ENCODE measurements at regions not wholly inside any gene's neighbourhood (a gene's known extent, or its start where the extent isn't known, plus 50 kb on each side); places are given as distances from the start of the nearest gene placed in this dataset.
"Not testable (repeated sequence)": the region's sequence is repeated elsewhere in the genome, so short reads cannot be mapped to it uniquely, and the experiment has no call there.

DNA sequence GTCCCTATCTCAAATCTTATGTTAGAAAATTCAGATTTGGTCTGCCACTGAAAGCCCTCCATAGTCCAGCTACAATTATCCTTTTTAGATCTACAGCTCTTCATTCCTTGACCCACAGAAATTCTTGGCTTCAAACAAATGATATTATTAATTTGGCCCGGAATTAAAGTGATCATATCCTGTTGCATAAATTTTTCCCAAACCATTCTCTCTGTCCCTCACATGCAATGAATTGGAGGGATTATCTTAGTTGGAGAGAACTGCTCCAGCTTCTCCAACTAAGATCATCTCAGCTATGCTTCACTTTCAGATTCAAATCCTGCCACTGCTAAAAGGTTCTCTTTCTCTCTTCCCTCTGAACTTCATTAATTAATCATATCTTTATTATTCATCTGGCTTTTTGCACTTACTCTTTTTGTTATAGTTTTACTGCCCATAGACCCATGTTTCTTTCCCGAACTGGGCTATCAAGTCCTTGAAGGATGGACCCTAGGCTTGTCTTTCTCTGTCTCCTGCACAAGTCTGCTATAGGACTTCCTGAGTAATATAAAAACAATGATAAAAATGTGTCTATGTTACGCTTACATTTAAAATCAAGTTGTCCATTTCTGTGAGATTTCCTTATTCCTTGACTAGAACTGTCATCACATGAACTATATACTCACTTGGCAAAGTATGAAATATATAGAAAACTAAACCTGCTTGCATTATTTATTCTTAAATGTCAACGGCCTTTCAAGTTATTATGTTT, 493.9 kb upstream of the MARCKS start:
- Mint-ChIP-seq H3K4me3 (no peak overlapping the region), H3K4me1 (ENCODE audit: low read depth) (peaks cover 5% of the 10 kb centered on the region), H3K36me3 (ENCODE audit: low read depth) (no peaks in the 10 kb centered on the region), H3K27ac (no peak overlapping the region), H3K27me3 (no peaks in the 10 kb centered on the region), H3K9me3 (no peaks in the 10 kb centered on the region)

DNA sequence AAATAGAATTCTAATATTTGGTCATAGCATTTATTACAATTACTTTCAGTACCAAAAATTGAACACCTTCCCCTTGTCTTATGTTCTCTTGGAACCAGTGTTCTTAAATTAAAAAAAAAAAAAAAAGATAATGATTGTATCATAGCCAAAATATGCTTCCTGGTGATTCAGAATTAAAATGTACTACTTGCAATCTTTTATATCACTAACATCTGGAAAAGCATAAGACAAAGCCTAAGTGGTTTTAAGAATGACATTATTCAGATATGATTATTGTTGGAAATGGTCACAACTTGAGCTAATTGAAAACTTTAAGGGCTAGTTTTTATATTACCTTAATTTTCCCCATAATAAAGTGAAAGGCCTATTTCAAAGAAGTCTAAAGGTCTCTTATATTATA, 493.3 kb upstream of the MARCKS start:
- H3K9me3 Mint-ChIP-seq = no peaks in the 10 kb centered on the region
- H3K4me3 Mint-ChIP-seq = no peak overlapping the region
- no peak overlapping the region for H3K27ac Mint-ChIP-seq
- no peaks in the 10 kb centered on the region for H3K27me3 Mint-ChIP-seq
- H3K36me3 Mint-ChIP-seq (ENCODE audit: low read depth) = no peaks in the 10 kb centered on the region
- H3K4me1 Mint-ChIP-seq (ENCODE audit: low read depth) = peaks cover 5% of the 10 kb centered on the region

DNA sequence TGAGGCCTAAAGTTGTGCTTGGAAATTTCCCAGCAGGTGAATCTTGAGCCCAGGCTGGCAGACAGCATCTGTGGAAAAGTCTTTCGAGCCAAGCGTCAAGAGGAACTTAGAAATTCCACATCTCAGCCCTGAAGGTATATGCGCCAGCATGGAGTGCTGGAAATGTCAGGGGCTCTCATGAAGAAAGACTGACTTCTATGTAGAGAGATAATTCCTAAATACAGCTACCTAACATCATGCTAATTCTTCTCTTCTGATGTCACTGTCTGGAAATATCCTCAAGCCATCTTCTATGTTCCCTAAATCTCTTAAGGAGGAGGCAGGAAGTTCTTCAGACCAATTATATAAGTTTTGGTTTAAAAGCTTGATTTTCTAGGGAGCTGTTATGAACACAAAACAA, 492.4 kb upstream of the MARCKS start:
- Mint-ChIP-seq H3K27me3 (no peaks in the 10 kb centered on the region), H3K4me3 (no peak overlapping the region)

DNA sequence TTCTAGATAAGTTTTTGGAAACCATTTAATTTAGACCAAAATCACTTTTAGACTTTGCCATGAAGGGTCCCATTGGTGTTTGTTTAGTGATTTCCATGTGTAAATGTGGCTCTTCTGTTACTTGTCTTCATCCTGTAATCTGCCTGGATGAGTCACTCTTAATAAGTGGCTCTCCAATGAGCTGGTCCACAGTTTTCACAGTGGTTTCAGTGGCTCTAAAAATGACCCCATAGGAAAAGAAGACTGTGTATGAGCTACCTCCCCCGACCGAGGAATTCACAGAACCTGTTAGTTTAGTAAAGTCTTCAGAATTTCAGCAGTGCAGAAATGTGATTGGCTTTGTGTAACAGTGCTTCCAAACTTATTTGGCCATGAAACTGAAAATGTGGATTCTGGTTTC, 492.0 kb upstream of the MARCKS start:
- H3K4me3 Mint-ChIP-seq = no peak overlapping the region
- no peaks in the 10 kb centered on the region for H3K9me3 Mint-ChIP-seq
- peaks cover 5% of the 10 kb centered on the region for H3K4me1 Mint-ChIP-seq (ENCODE audit: low read depth)
- no peaks in the 10 kb centered on the region for H3K27me3 Mint-ChIP-seq
- H3K27ac Mint-ChIP-seq = no peak overlapping the region
- no peaks in the 10 kb centered on the region for H3K36me3 Mint-ChIP-seq (ENCODE audit: low read depth)

More for the DNA sequence above, 492.4 kb upstream of the MARCKS start:
- Mint-ChIP-seq H3K36me3 (ENCODE audit: low read depth) (no peaks in the 10 kb centered on the region), H3K27ac (no peak overlapping the region), H3K4me1 (ENCODE audit: low read depth) (peaks cover 5% of the 10 kb centered on the region), H3K9me3 (no peaks in the 10 kb centered on the region)

DNA sequence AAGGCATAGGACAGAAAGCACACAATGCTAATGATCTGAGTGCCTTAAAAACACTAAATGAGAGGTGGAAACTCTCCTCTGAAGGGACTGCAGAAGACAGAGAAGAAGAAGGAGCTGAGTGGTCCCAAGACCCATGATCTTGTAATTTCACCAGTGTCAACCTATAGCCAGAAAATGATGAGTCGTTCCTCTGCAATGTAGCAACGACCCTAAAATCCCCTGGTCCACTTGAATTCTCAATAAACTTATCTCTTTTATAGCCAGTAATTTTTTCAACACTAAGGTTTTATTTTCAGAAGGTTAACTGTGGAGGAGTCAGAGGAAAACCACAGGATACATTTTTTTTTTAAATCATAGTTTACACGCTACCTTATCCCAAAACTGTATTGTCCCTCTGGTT, 490.6 kb upstream of the MARCKS start:
- no peak overlapping the region for H3K27ac Mint-ChIP-seq
- no peaks in the 10 kb centered on the region for H3K36me3 Mint-ChIP-seq (ENCODE audit: low read depth)
- H3K4me3 Mint-ChIP-seq = no peak overlapping the region
- H3K9me3 Mint-ChIP-seq = no peaks in the 10 kb centered on the region
- no peaks in the 10 kb centered on the region for H3K27me3 Mint-ChIP-seq
- H3K4me1 Mint-ChIP-seq (ENCODE audit: low read depth) = peaks cover 5% of the 10 kb centered on the region

DNA sequence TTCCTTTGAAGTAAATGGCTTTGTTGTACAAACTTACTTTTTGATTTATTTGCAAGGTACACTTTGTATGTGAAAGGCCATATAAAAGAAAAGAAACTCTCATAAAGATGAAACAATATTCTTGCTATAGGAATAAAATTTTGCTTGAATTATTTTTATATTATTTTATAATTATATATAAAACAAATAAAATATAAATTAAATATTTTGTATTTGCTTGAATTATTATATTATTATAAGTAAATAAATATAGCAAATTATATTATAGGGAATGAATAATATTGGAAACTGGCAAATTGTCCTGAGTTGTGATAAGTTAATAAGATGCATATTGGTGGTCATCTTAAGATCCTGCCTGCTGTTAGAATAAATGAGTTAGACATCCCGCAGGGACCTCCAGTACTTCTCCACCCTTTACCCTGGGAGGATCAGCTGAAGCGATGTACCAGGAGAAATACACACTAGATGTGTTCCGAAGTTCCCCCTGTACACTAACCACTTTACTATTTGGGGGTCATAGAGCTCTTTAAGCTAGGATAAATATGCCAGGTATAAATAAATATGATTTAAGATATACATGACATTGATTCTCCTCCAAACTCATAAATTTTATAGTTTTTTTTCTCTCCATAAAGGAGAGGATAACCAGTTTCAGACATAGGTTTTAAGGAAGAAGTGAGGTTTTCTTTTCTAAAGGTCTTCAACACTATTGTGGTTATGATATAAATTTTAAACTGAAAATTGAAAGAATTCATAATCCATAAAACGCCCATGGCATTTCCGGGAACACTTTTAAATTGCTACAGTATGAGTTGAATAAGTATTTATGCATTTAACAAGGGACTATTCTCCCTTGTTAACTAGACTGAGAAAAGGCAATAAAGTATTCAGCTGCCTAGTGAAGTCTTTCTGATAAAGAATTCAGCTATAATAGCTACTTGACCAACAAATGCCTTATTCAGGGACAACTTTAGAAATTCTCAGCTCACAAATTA, 486.3 kb upstream of the MARCKS start:
- no peaks in the 10 kb centered on the region for H3K27me3 Mint-ChIP-seq
- no peak overlapping the region for H3K27ac Mint-ChIP-seq
- no peaks in the 10 kb centered on the region for H3K9me3 Mint-ChIP-seq
- no peaks in the 10 kb centered on the region for H3K36me3 Mint-ChIP-seq (ENCODE audit: low read depth)
- no peaks in the 10 kb centered on the region for H3K4me1 Mint-ChIP-seq (ENCODE audit: low read depth)
- H3K4me3 Mint-ChIP-seq = no peak overlapping the region

DNA sequence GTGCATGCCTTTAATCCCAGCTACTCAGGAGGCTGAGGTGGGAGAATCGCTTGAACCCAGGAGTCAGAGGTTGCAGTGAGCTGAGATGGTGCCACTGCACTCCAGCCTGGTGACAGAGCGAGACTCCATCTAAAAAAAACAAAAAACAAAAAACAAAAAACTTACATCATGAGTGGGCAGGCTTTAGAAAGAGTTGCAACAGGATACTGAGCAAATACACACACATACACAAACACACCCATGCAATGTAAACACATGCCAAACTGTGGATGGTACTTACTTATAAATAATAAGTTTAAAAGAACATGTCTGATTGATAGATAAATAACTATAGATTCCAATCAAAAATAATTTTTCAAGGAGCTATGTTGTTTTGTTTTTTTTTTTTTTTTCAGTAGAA, 481.7 kb upstream of the MARCKS start:
- H3K4me3 Mint-ChIP-seq; H3K36me3 Mint-ChIP-seq (ENCODE audit: low read depth); H3K4me1 Mint-ChIP-seq (ENCODE audit: low read depth); H3K9me3 Mint-ChIP-seq; H3K27ac Mint-ChIP-seq; H3K27me3 Mint-ChIP-seq: not testable (repeated sequence)

DNA sequence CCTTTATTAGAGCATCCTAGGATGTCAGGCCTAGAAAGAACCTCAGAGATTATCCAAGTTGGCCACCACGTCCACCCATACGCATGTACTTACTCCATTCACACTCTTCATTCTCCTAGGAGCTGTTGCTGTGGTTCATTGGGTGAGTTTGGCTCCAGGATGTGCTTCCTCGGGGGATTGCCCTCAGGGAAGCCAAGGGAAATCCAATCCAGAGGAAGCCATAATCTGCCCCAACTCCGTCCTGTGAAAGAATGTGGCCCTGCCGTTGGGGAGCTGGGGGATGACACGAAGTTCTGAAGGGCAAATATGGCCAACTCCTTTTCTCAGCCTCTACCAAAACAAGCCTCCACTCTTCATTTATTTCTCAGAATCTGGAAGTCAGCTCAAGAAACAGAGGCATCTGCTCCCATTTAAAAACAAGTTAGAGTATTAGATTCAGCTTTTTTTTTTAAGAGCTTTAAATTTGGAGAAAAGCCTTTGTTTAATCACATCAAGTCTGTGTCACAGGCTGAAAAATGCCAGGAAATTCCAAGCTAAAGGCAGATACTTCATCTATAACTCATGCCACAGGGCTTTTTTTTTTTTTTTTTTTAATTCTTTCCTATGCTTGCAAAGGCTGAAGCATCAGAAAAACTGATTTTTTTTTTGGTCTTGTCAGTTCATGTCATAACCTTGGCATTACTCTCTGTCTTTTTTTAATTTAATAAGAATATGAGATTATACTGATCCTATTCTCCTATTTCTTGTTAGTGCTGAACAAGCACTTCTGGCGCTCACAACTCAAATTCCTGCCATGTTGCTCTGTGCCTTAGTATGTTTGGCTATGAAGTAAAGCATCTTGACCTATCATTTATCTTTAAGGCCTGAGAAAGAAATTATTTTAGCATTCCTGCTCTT, 480.9 kb upstream of the MARCKS start:
- no peak overlapping the region for H3K27ac Mint-ChIP-seq
- H3K36me3 Mint-ChIP-seq (ENCODE audit: low read depth) = no peaks in the 10 kb centered on the region
- H3K4me3 Mint-ChIP-seq = no peak overlapping the region
- H3K27me3 Mint-ChIP-seq = peaks cover 4% of the 10 kb centered on the region
- no peaks in the 10 kb centered on the region for H3K9me3 Mint-ChIP-seq
- no peaks in the 10 kb centered on the region for H3K4me1 Mint-ChIP-seq (ENCODE audit: low read depth)

DNA sequence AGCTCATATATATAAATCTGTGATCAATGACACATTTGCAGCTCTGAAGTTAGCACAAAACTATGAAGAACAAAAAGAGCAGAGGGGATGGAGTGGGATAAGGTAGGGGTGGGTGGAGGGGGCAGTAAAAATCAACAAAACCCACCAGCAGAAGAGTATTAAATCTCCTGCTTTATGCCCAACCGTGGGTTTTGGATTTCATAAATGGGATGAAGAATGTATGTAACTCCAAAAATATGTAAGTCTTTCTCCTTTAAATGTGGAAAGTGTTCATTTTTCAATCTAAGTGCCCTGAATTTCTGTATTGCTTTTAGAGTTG, 480.3 kb upstream of the MARCKS start:
- Mint-ChIP-seq H3K27me3 (peaks cover 4% of the 10 kb centered on the region), H3K9me3 (no peaks in the 10 kb centered on the region), H3K4me1 (ENCODE audit: low read depth) (no peaks in the 10 kb centered on the region), H3K4me3 (no peak overlapping the region), H3K27ac (no peak overlapping the region), H3K36me3 (ENCODE audit: low read depth) (no peaks in the 10 kb centered on the region)

DNA sequence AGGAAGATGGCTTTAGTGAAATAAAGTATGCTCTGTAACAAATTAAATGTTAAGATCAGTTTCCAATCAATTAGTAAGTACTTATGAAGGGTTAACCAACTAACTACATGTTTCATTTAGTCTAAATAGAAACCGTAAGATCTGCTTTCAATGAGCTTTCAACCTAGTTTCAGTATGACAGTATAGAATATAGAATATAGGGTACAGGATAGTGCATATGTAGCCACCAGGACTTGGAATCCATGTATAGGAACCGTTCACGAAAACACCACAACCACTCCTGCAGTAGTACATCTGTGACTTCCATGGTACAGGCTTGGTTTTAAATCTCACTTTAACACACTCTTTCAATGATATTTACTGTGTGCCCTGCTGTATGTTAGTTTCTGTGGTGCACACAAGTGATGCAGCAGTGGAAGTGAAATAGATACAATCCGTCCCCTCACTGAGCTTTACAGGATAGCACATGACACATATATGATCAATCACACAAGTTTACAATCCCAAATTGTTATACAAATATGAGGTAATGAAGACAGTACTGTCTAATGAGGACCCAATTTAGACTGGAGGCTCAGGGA, 479.7 kb upstream of the MARCKS start:
- Mint-ChIP-seq H3K9me3 (no peaks in the 10 kb centered on the region), H3K4me1 (ENCODE audit: low read depth) (no peaks in the 10 kb centered on the region), H3K4me3 (no peak overlapping the region), H3K36me3 (ENCODE audit: low read depth) (no peaks in the 10 kb centered on the region), H3K27me3 (peaks cover 4% of the 10 kb centered on the region), H3K27ac (no peak overlapping the region)

DNA sequence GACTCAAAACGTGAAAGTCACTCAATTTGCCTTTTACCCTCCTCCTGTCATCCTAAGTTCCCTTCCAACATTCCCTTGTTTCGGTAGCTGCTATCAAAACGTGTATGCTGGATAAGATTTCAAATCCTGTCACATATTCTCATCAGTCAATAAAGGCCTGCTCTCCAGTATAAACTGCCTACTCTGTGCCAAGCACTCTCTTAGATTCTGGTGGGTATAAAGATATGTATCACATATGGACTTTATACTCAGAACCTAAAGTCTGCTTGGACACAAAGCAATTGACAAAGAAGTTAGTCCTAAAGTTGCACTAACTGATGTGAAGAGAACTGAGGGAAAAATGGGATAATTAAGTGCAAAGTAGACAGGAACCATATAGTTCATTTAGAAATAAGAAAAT, 476.6 kb upstream of the MARCKS start:
- Mint-ChIP-seq H3K27ac (no peak overlapping the region), H3K4me1 (ENCODE audit: low read depth) (no peaks in the 10 kb centered on the region), H3K27me3 (peaks cover 4% of the 10 kb centered on the region), H3K36me3 (ENCODE audit: low read depth) (no peaks in the 10 kb centered on the region), H3K4me3 (no peak overlapping the region), H3K9me3 (no peaks in the 10 kb centered on the region)

DNA sequence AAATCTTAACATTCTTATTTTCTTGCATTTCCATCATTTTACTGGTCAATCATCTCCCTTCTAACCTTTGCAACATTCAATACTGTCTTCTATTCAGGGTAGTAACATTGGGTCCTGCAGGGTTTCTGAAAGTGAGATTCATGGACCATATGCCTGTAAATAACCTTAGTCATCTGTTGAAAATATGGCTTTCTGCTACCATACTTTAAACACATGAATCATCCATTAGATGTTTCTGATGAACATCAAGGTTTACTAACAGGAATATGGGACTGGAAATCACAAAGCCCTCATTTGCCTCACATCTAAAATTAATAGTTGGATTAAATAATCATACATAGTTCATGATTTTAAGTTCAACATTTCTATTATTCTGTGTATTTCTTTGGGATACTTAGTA, 475.9 kb upstream of the MARCKS start:
- H3K9me3 Mint-ChIP-seq = no peaks in the 10 kb centered on the region
- H3K4me1 Mint-ChIP-seq (ENCODE audit: low read depth) = no peaks in the 10 kb centered on the region
- H3K27me3 Mint-ChIP-seq = peaks cover 4% of the 10 kb centered on the region
- H3K4me3 Mint-ChIP-seq = no peak overlapping the region
- H3K27ac Mint-ChIP-seq = no peak overlapping the region
- H3K36me3 Mint-ChIP-seq (ENCODE audit: low read depth) = no peaks in the 10 kb centered on the region

DNA sequence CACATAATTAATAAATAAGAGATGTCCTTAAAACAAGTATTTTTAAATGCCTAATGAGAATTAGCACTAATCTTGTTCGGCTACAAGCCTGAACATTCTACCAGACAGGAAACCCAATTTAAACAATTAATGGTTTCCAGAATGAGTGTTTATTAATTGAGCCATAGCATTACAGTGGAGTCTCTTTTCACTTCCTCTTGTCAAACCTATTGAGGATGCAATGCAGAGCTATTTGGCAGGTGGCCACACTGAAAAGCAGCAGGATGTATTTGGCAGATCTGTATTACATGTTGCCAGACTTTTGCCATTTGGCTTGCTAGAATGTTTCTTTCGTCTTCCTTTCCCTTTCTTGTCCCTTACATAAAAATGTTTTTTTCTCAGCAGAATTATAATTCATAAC, 475.2 kb upstream of the MARCKS start:
- peaks cover 4% of the 10 kb centered on the region for H3K27me3 Mint-ChIP-seq
- no peak overlapping the region for H3K27ac Mint-ChIP-seq
- no peaks in the 10 kb centered on the region for H3K36me3 Mint-ChIP-seq (ENCODE audit: low read depth)
- H3K9me3 Mint-ChIP-seq = no peaks in the 10 kb centered on the region
- no peak overlapping the region for H3K4me3 Mint-ChIP-seq
- no peaks in the 10 kb centered on the region for H3K4me1 Mint-ChIP-seq (ENCODE audit: low read depth)

DNA sequence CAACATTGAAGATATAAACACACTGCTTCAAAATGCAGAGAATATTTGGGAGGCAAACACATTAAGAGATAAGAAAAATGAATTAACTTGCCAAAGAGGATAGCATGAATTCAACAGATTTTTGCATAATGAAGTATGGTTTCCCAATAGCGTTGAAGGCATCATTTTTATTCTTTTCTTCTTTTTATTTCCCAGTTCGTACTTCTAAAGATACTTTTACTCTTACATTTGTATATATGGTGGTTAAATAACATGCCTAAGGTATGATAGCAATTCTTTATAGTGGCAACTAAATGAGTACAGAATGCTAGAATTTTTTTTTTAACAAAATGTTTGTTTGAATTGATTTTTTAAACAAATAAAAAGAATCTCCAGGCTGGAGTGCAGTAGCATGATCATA, 473.4 kb upstream of the MARCKS start:
- Mint-ChIP-seq H3K27me3 (peaks cover 4% of the 10 kb centered on the region), H3K27ac (no peak overlapping the region), H3K4me3 (no peak overlapping the region), H3K36me3 (ENCODE audit: low read depth) (no peaks in the 10 kb centered on the region), H3K9me3 (no peaks in the 10 kb centered on the region), H3K4me1 (ENCODE audit: low read depth) (no peaks in the 10 kb centered on the region)
